PC-3 (cell line): ENCODE measurements at regions not wholly inside any gene's neighbourhood (a gene's known extent, or its start where the extent isn't known, plus 50 kb on each side); places are given as distances from the start of the nearest gene placed in this dataset.

Experiments
- ATAC-seq: fragments of 200-7000 bp; cut with Tn5 transposase; 2 replicates; pipeline ENCODE4 v1.9.1; 2020; ENCODE audit warnings: mild to moderate bottlenecking, moderate library complexity
- BruUV-seq: library from RNA; stranded (reverse); fragments of 400-500 nt; replicated peaks from 2 replicates; lab custom pipeline; 2021; lab: Mats Ljungman, UMichigan
- CTCF ChIA-PET: fragments of 300-600 bp; sonication (Branson Sonifier 250); formaldehyde crosslinking; loops from one replicate; lab custom pipeline; 2022; ENCODE audit warnings: antibody characterized with exemption; lab: Charles Lee
- POLR2A ChIA-PET: fragments of 300-600 bp; sonication (Branson Sonifier 250); formaldehyde crosslinking; loops from one replicate; lab custom pipeline; 2022; ENCODE audit warnings: antibody characterized with exemption; ENCODE audit not compliant: unreplicated experiment; lab: Charles Lee
- DNase-seq: peaks from one replicate; pipeline ENCODE4 v3.0.0-alpha.2; 2015
- H2AFZ ChIP-seq: fragments of 300-600 bp; sonication (generic); 2 replicates; pipeline ENCODE4 v1.6.0; 2016; ENCODE audit warnings: antibody characterized with exemption, low read length
- H3F3A ChIP-seq: fragments of 300-600 bp; sonication (generic); one replicate; pipeline ENCODE4 v1.6.0; 2017; ENCODE audit warnings: antibody characterized with exemption, low read length, control low read depth, mild to moderate bottlenecking; ENCODE audit not compliant: unreplicated experiment
- H3K27ac ChIP-seq: fragments of 300-600 bp; sonication (generic); 2 replicates; pipeline ENCODE4 v1.5.1; 2016; ENCODE audit warnings: mild to moderate bottlenecking, low read length
- H3K27me3 ChIP-seq: fragments of 300-600 bp; sonication (generic); 2 replicates; pipeline ENCODE4 v1.6.1; 2016; ENCODE audit warnings: low read length, mixed read lengths
- H3K36me3 ChIP-seq: fragments of 300-600 bp; sonication (generic); 2 replicates; pipeline ENCODE4 v1.6.1; 2016; ENCODE audit warnings: low read depth, mixed run types, low read length, mixed read lengths
- H3K4me1 ChIP-seq: fragments of 300-600 bp; sonication (generic); 2 replicates; pipeline ENCODE4 v1.5.1; 2016; ENCODE audit warnings: low read length; ENCODE audit not compliant: insufficient read depth
- H3K4me2 ChIP-seq: fragments of 300-600 bp; sonication (generic); 2 replicates; pipeline ENCODE4 v1.6.0; 2016; ENCODE audit warnings: low read length
- H3K4me3 ChIP-seq: fragments of 300-600 bp; sonication (generic); 2 replicates; pipeline ENCODE4 v1.5.1; 2016; ENCODE audit warnings: mild to moderate bottlenecking, low read length, mixed read lengths
- H3K79me2 ChIP-seq: fragments of 300-600 bp; sonication (generic); 2 replicates; pipeline ENCODE4 v1.6.1; 2017; ENCODE audit warnings: low read length, mixed read lengths
- H3K9ac ChIP-seq: fragments of 300-600 bp; sonication (generic); 2 replicates; pipeline ENCODE4 v1.6.0; 2016; ENCODE audit warnings: mild to moderate bottlenecking, low read length
- H3K9me2 ChIP-seq: fragments of 300-600 bp; sonication (generic); replicated peaks from 2 replicates; pipeline ENCODE4 v1.6.1; 2016; ENCODE audit warnings: mixed run types, low read length, mixed read lengths
- H3K9me3 ChIP-seq: fragments of 300-600 bp; sonication (generic); 2 replicates; pipeline ENCODE4 v1.6.1; 2016; ENCODE audit warnings: low read length, mixed read lengths
- H4K20me1 ChIP-seq: fragments of 300-600 bp; sonication (generic); 2 replicates; pipeline ENCODE4 v1.6.1; 2016; ENCODE audit warnings: low read length, mixed read lengths
- CTCF ChIP-seq: fragments of 300-600 bp; sonication (generic); conservative IDR thresholded peaks from 2 replicates; pipeline ENCODE4 v1.5.1; 2017; ENCODE audit warnings: antibody characterized with exemption, low read depth, mild to moderate bottlenecking, low read length
- EZH2 ChIP-seq: fragments of 300-600 bp; sonication (generic); IDR thresholded peaks from one replicate; pipeline ENCODE4 v1.6.1; 2017; ENCODE audit warnings: antibody characterized with exemption, mild to moderate bottlenecking, low read length; ENCODE audit not compliant: unreplicated experiment
- EZH2phosphoT487 ChIP-seq: fragments of 300-600 bp; sonication (generic); IDR thresholded peaks from 2 replicates; pipeline ENCODE4 v1.6.1; 2018; ENCODE audit warnings: mild to moderate bottlenecking, antibody characterized with exemption, low read length, borderline replicate concordance
- intact Hi-C: fragments of 100-400 bp; cut with micrococcal nuclease; formaldehyde crosslinking; loops from 2 replicates; pipeline ENCODE4 v1.9.0; 2023

GRCh38 chr9:13988944-13989343 lies 325.0 kb downstream of the NFIB start:
- H4K20me1 ChIP-seq, result no peaks in the 10 kb centered on the region
- ChIA-PET POLR2A (no interaction called here), CTCF (no interaction called here)
- H3F3A ChIP-seq, result no peaks in the 10 kb centered on the region
- H3K27me3 ChIP-seq, result no peaks in the 10 kb centered on the region
- no peak overlapping the region for H2AFZ ChIP-seq
- H3K4me1 ChIP-seq, result no peaks in the 10 kb centered on the region
- no peaks in the 10 kb centered on the region for H3K36me3 ChIP-seq
- no peak overlapping the region for H3K27ac ChIP-seq
- no peak overlapping the region for H3K4me2 ChIP-seq
- no peak overlapping the region for H3K4me3 ChIP-seq
- DNase-seq (no peak), ATAC-seq (no peak)
- no peak overlapping the region for H3K9ac ChIP-seq
- intact Hi-C loops, result no loop called here
- BruUV-seq, result no TSS peak
- TF ChIP-seq CTCF (no peak), EZH2phosphoT487 (no peak), EZH2 (no peak)
- H3K9me3 ChIP-seq, result no peaks in the 10 kb centered on the region
- H3K79me2 ChIP-seq, result no peaks in the 10 kb centered on the region
- H3K9me2 ChIP-seq, result no peaks in the 10 kb centered on the region

DNA sequence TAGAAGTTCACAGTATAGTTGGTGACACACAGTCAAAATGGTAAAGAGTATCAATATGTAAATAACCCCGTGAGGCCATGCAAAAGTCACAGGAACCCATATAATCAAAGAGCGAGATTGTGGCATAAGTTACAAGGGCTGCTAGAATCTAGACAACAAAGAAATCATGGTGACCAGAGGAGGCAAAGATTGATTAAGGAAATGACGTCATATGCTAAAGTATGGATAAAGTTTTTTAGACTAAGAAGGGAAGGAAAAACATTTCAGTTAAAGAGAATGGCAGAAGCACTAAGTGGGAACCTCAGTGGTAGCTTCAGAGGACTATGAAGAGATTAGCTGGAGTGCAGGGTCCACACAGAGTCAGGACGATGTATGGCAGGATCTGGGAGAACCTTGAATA lies 330.3 kb downstream of the NFIB start:
- POLR2A ChIA-PET, result no interaction called here
- H3K9me3 ChIP-seq, result no peaks in the 10 kb centered on the region
- no peaks in the 10 kb centered on the region for H3K9me2 ChIP-seq
- no peaks in the 10 kb centered on the region for H3K36me3 ChIP-seq
- H3K4me3 ChIP-seq, result no peak overlapping the region
- H3K9ac ChIP-seq, result no peak overlapping the region
- no peaks in the 10 kb centered on the region for H3K27me3 ChIP-seq
- intact Hi-C loops, result no loop called here
- no peak overlapping the region for H3K4me2 ChIP-seq
- no peak overlapping the region for H3K27ac ChIP-seq
- no peaks in the 10 kb centered on the region for H4K20me1 ChIP-seq
- ATAC-seq (no peak), DNase-seq (no peak)
- H3F3A ChIP-seq, result no peaks in the 10 kb centered on the region
- no peaks in the 10 kb centered on the region for H3K79me2 ChIP-seq
- no peak for TF ChIP-seq EZH2phosphoT487
- no peak for TF ChIP-seq EZH2
- TF ChIP-seq CTCF, result no peak
- no TSS peak for BruUV-seq
- H2AFZ ChIP-seq, result no peak overlapping the region
- CTCF ChIA-PET, result no interaction called here
- H3K4me1 ChIP-seq, result no peaks in the 10 kb centered on the region

GRCh38 chr9:13979941-13980318 lies 334.0 kb downstream of the NFIB start:
- Histone ChIP-seq H3K9ac (no peak overlapping the region), H3K4me2 (no peak overlapping the region), H3K27me3 (no peaks in the 10 kb centered on the region), H3K79me2 (no peaks in the 10 kb centered on the region), H3K9me3 (no peaks in the 10 kb centered on the region), H3K27ac (no peak overlapping the region), H2AFZ (no peak overlapping the region), H4K20me1 (no peaks in the 10 kb centered on the region), H3K4me3 (no peak overlapping the region), H3K4me1 (no peaks in the 10 kb centered on the region), H3K36me3 (no peaks in the 10 kb centered on the region), H3K9me2 (no peaks in the 10 kb centered on the region), H3F3A (no peaks in the 10 kb centered on the region)
- ChIA-PET POLR2A (no interaction called here), CTCF (no interaction called here)
- intact Hi-C loops, result no loop called here
- DNase-seq (no peak), ATAC-seq (no peak)
- BruUV-seq, result no TSS peak
- TF ChIP-seq EZH2 (no peak), CTCF (no peak), EZH2phosphoT487 (no peak)
